ENCODE measurements at regions not wholly inside any gene's neighbourhood (a gene's known extent, or its start where the extent isn't known, plus 50 kb on each side); places are given as distances from the start of the nearest gene placed in this dataset.

DNA sequence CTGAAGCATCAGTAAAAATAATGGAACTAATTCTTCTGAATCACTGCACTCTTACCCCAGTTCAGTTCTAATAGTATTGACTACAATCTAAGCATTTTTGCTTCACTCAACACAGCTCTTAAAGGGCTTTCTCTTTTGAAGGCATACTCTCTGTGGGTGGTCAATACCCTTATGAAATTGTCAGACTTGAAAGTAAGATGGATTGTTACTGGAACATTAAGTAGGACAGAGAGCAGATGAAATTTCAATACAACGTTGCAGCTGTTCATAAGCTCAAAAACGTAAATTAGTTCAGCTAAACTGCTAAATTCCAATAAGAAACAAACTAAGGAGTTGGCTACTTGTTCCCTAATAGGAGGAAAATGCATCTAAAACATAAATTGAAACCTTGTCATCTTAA lies 352.3 kb upstream of the TENM3 start:
- 4% methylated on average over 2 of the region's 2 CpGs for WGBS (ENCODE audit: insufficient coverage, insufficient replicate concordance, low lambda C conversion rate, missing lambda C conversion rate)
- DNase-seq (ENCODE audit: low read depth, low spot score) = no peak
- Histone ChIP-seq H3K79me2 (ENCODE audit: control insufficient read depth, insufficient read depth, low read length) (no peaks in the 10 kb centered on the region), H3K4me3 (no peak overlapping the region), H3K36me3 (ENCODE audit: control insufficient read depth in 2 of 2, insufficient read depth in 2 of 2, low read length in 1 of 2) (no peaks in the 10 kb centered on the region), H4K20me1 (ENCODE audit: control insufficient read depth, insufficient read depth) (no peaks in the 10 kb centered on the region), H2AFZ (ENCODE audit: control insufficient read depth, low read depth, low read length) (no peak overlapping the region), H3K9ac (ENCODE audit: control insufficient read depth, insufficient read depth, low read length) (no peak overlapping the region), H3K27ac (ENCODE audit: control insufficient read depth, insufficient read depth) (no peak overlapping the region), H3K4me2 (ENCODE audit: control insufficient read depth, insufficient read depth) (no peak overlapping the region), H3K27me3 (replicated peaks in 1 of 2; ENCODE audit: control insufficient read depth in 2 of 2, insufficient read depth in 2 of 2, low read length in 1 of 2) (no peaks in the 10 kb centered on the region), H3K9me3 (replicated peaks; ENCODE audit: control insufficient read depth, insufficient read depth, low read length) (no peaks in the 10 kb centered on the region), H3K4me1 (ENCODE audit: control insufficient read depth, insufficient read depth, low read length) (no peaks in the 10 kb centered on the region)
- ChIA-PET CTCF (no interaction called here), RAD21 (ENCODE audit: unreplicated experiment) (no interaction called here), POLR2A (no interaction called here), SMC1A (ENCODE audit: uncharacterized antibody, unreplicated experiment) (interaction anchor here (0.9 kb wide), 1 partner anchor 133 kb away, joined by 3 read pairs; no protein-coding TSS in a partner anchor)
- no peak for ATAC-seq
- in situ Hi-C loops (cut with MboI) (no loop called here), intact Hi-C loops (cut with micrococcal nuclease; ENCODE audit: unreplicated experiment) (no loop called here)
- BruUV-seq (replicated peaks) = no TSS peak
- FAIRE-seq = no peak
- no peak for TF ChIP-seq SMC3 (IDR thresholded peaks at IDR 0.05; ENCODE audit: borderline replicate concordance, low read length)
- TF ChIP-seq, protein P1, sequence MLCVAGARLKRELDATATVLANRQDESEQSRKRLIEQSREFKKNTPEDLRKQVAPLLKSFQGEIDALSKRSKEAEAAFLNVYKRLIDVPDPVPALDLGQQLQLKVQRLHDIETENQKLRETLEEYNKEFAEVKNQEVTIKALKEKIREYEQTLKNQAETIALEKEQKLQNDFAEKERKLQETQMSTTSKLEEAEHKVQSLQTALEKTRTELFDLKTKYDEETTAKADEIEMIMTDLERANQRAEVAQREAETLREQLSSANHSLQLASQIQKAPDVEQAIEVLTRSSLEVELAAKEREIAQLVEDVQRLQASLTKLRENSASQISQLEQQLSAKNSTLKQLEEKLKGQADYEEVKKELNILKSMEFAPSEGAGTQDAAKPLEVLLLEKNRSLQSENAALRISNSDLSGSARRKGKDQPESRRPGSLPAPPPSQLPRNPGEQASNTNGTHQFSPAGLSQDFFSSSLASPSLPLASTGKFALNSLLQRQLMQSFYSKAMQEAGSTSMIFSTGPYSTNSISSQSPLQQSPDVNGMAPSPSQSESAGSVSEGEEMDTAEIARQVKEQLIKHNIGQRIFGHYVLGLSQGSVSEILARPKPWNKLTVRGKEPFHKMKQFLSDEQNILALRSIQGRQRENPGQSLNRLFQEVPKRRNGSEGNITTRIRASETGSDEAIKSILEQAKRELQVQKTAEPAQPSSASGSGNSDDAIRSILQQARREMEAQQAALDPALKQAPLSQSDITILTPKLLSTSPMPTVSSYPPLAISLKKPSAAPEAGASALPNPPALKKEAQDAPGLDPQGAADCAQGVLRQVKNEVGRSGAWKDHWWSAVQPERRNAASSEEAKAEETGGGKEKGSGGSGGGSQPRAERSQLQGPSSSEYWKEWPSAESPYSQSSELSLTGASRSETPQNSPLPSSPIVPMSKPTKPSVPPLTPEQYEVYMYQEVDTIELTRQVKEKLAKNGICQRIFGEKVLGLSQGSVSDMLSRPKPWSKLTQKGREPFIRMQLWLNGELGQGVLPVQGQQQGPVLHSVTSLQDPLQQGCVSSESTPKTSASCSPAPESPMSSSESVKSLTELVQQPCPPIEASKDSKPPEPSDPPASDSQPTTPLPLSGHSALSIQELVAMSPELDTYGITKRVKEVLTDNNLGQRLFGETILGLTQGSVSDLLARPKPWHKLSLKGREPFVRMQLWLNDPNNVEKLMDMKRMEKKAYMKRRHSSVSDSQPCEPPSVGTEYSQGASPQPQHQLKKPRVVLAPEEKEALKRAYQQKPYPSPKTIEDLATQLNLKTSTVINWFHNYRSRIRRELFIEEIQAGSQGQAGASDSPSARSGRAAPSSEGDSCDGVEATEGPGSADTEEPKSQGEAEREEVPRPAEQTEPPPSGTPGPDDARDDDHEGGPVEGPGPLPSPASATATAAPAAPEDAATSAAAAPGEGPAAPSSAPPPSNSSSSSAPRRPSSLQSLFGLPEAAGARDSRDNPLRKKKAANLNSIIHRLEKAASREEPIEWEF (IDR thresholded peaks at IDR 0.05; ENCODE audit: insufficient replicate concordance, low read depth, low read length) = no peak
- no peak for TF ChIP-seq BMI1 (IDR thresholded peaks at IDR 0.05; ENCODE audit: borderline replicate concordance)
- no peak for TF ChIP-seq ETV6 (conservative IDR thresholded peaks at IDR 0.05 in 1 of 2, IDR thresholded peaks at IDR 0.05 in 1 of 2; ENCODE audit: borderline replicate concordance in 1 of 2, low read depth in 1 of 2)
- TF ChIP-seq ZNF217 (IDR thresholded peaks at IDR 0.05) = no peak
- no peak for TF ChIP-seq IKZF1 (conservative IDR thresholded peaks at IDR 0.05)
- no peak for TF ChIP-seq CBFB (IDR thresholded peaks at IDR 0.05; ENCODE audit: low read depth)
- TF ChIP-seq RFX5 (IDR thresholded peaks at IDR 0.05; ENCODE audit: low read depth, low read length) = no peak
- TF ChIP-seq, protein P2, sequence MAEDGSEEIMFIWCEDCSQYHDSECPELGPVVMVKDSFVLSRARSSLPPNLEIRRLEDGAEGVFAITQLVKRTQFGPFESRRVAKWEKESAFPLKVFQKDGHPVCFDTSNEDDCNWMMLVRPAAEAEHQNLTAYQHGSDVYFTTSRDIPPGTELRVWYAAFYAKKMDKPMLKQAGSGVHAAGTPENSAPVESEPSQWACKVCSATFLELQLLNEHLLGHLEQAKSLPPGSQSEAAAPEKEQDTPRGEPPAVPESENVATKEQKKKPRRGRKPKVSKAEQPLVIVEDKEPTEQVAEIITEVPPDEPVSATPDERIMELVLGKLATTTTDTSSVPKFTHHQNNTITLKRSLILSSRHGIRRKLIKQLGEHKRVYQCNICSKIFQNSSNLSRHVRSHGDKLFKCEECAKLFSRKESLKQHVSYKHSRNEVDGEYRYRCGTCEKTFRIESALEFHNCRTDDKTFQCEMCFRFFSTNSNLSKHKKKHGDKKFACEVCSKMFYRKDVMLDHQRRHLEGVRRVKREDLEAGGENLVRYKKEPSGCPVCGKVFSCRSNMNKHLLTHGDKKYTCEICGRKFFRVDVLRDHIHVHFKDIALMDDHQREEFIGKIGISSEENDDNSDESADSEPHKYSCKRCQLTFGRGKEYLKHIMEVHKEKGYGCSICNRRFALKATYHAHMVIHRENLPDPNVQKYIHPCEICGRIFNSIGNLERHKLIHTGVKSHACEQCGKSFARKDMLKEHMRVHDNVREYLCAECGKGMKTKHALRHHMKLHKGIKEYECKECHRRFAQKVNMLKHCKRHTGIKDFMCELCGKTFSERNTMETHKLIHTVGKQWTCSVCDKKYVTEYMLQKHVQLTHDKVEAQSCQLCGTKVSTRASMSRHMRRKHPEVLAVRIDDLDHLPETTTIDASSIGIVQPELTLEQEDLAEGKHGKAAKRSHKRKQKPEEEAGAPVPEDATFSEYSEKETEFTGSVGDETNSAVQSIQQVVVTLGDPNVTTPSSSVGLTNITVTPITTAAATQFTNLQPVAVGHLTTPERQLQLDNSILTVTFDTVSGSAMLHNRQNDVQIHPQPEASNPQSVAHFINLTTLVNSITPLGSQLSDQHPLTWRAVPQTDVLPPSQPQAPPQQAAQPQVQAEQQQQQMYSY (CRISPR knock-in tag; IDR thresholded peaks at IDR 0.05) = no peak

All from GM12878 (cell line).